ENCODE measurements at regions not wholly inside any gene's neighbourhood (a gene's known extent, or its start where the extent isn't known, plus 50 kb on each side); places are given as distances from the start of the nearest gene placed in this dataset.

- no peak for ATAC-seq (ENCODE audit: insufficient read depth, low FRiP score)
- Histone ChIP-seq H3K27ac (ENCODE audit: low read depth in 1 of 2, low read length in 1 of 2) (no peak overlapping the region), H3K4me1 (ENCODE audit: control insufficient read depth in 5 of 5, insufficient read depth in 5 of 5, low read length in 5 of 5) (no peaks in the 10 kb centered on the region), H3K9ac (ENCODE audit: insufficient read depth in 1 of 2, low read length in 2 of 2) (no peak overlapping the region), H3K27me3 (ENCODE audit: control insufficient read depth in 3 of 3, insufficient read depth in 3 of 3, low read length in 2 of 3) (no peaks in the 10 kb centered on the region), H3K36me3 (ENCODE audit: control insufficient read depth in 4 of 4, insufficient read depth in 4 of 4, low read length in 4 of 4) (no peaks in the 10 kb centered on the region), H3K9me3 (ENCODE audit: control insufficient read depth in 4 of 4, insufficient read depth in 3 of 4, low read length in 3 of 4) (peaks cover 0 to 6% (median 0%) of the 10 kb centered on the region in 4 donors), H3K4me3 (no peak overlapping the region)
- WGBS, 2 donors, result 78 to 87% methylated on average over 10 of the region's 10 CpGs
- no peak for TF ChIP-seq CTCF (IDR thresholded peaks at IDR 0.05; ENCODE audit: control extremely low read depth, extremely low read depth)
- DNase-seq, result no peak
Measured at GRCh38 chr5:180411948-180412347, 58.8 kb upstream of the GFPT2 start.

GRCh38 chr5:180414176-180414575, 61.0 kb upstream of the GFPT2 start:
- no peak overlapping the region for H3K4me3 ChIP-seq
- no peak for TF ChIP-seq CTCF (IDR thresholded peaks at IDR 0.05; ENCODE audit: control extremely low read depth, extremely low read depth)
- H3K27me3 ChIP-seq (ENCODE audit: control insufficient read depth in 3 of 3, insufficient read depth in 3 of 3, low read length in 2 of 3), result no peaks in the 10 kb centered on the region
- ATAC-seq (ENCODE audit: insufficient read depth, low FRiP score), result no peak
- H3K9ac ChIP-seq (ENCODE audit: insufficient read depth in 1 of 2, low read length in 2 of 2), result no peak overlapping the region
- H3K4me1 ChIP-seq (ENCODE audit: control insufficient read depth in 5 of 5, insufficient read depth in 5 of 5, low read length in 5 of 5), result no peaks in the 10 kb centered on the region
- H3K9me3 ChIP-seq (ENCODE audit: control insufficient read depth in 4 of 4, insufficient read depth in 3 of 4, low read length in 3 of 4), result peaks cover 0 to 6% (median 0%) of the 10 kb centered on the region in 4 donors
- whole genome bisulfite sequencing, 2 donors, result 81 to 84% methylated on average over 4 of the region's 4 CpGs
- no peaks in the 10 kb centered on the region for H3K36me3 ChIP-seq (ENCODE audit: control insufficient read depth in 4 of 4, insufficient read depth in 4 of 4, low read length in 4 of 4)
- no peak for DNase-seq
- H3K27ac ChIP-seq (ENCODE audit: low read depth in 1 of 2, low read length in 1 of 2), result no peak overlapping the region

GRCh38 chr5:180421672-180422071, 68.5 kb upstream of the GFPT2 start:
- no peaks in the 10 kb centered on the region for H3K27me3 ChIP-seq (ENCODE audit: control insufficient read depth in 3 of 3, insufficient read depth in 3 of 3, low read length in 2 of 3)
- H3K27ac ChIP-seq (ENCODE audit: low read depth in 1 of 2, low read length in 1 of 2), result no peak overlapping the region
- no peaks in the 10 kb centered on the region for H3K36me3 ChIP-seq (ENCODE audit: control insufficient read depth in 4 of 4, insufficient read depth in 4 of 4, low read length in 4 of 4)
- H3K9ac ChIP-seq (ENCODE audit: insufficient read depth in 1 of 2, low read length in 2 of 2), result no peak overlapping the region
- H3K4me1 ChIP-seq (ENCODE audit: control insufficient read depth in 5 of 5, insufficient read depth in 5 of 5, low read length in 5 of 5), result no peaks in the 10 kb centered on the region
- no peak for DNase-seq
- no peak for TF ChIP-seq CTCF (IDR thresholded peaks at IDR 0.05; ENCODE audit: control extremely low read depth, extremely low read depth)
- no peak overlapping the region for H3K4me3 ChIP-seq
- 91 to 92% methylated on average over 3 of the region's 3 CpGs for WGBS, 2 donors
- no peak for ATAC-seq (ENCODE audit: insufficient read depth, low FRiP score)
- no peaks in the 10 kb centered on the region for H3K9me3 ChIP-seq (ENCODE audit: control insufficient read depth in 4 of 4, insufficient read depth in 3 of 4, low read length in 3 of 4)

- no peak for ATAC-seq (ENCODE audit: insufficient read depth, low FRiP score)
Measured at GRCh38 chr5:180423133-180423532, 70.0 kb upstream of the GFPT2 start.

More at GRCh38 chr5:180423133-180423532, 70.0 kb upstream of the GFPT2 start:
- H3K9me3 ChIP-seq (ENCODE audit: control insufficient read depth in 4 of 4, insufficient read depth in 3 of 4, low read length in 3 of 4), result no peaks in the 10 kb centered on the region
- H3K4me3 ChIP-seq, result no peak overlapping the region
- no peak for TF ChIP-seq CTCF (IDR thresholded peaks at IDR 0.05; ENCODE audit: control extremely low read depth, extremely low read depth)
- no peaks in the 10 kb centered on the region for H3K27me3 ChIP-seq (ENCODE audit: control insufficient read depth in 3 of 3, insufficient read depth in 3 of 3, low read length in 2 of 3)
- 89 to 91% methylated on average over 2 of the region's 2 CpGs for WGBS, 2 donors
- H3K27ac ChIP-seq (ENCODE audit: low read depth in 1 of 2, low read length in 1 of 2), result no peak overlapping the region
- no peaks in the 10 kb centered on the region for H3K4me1 ChIP-seq (ENCODE audit: control insufficient read depth in 5 of 5, insufficient read depth in 5 of 5, low read length in 5 of 5)
- no peaks in the 10 kb centered on the region for H3K36me3 ChIP-seq (ENCODE audit: control insufficient read depth in 4 of 4, insufficient read depth in 4 of 4, low read length in 4 of 4)
- no peak overlapping the region for H3K9ac ChIP-seq (ENCODE audit: insufficient read depth in 1 of 2, low read length in 2 of 2)
- DNase-seq, result no peak
